ENCODE measurements at regions not wholly inside any gene's neighbourhood (a gene's known extent, or its start where the extent isn't known, plus 50 kb on each side); places are given as distances from the start of the nearest gene placed in this dataset.

GRCh38 chr13:29924482-29925350 lies 74.3 kb upstream of the UBL3 start:
- TF ChIP-seq EP300 (IDR thresholded peaks at IDR 0.05; ENCODE audit: low read depth) (no peak), CTCF (IDR thresholded peaks at IDR 0.05) (no peak), POLR2AphosphoS5 (IDR thresholded peaks at IDR 0.05) (no peak), POLR2A (IDR thresholded peaks at IDR 0.05) (no peak)
- Histone ChIP-seq H3K36me3 (no peaks in the 10 kb centered on the region), H3K27ac (peak overlapping the region; percentile 85 to 89 (median 88)), H3K9me3 (no peaks in the 10 kb centered on the region), H3K4me1 (peaks cover 38 to 46% (median 40%) of the 10 kb centered on the region in 4 donors), H3K4me3 (no peak overlapping the region), H3K27me3 (no peaks in the 10 kb centered on the region)
- intact Hi-C loops (cut with DNase I; ENCODE audit: low total_unique reads) (loop anchor here (10.0 kb wide), 1 partner anchor 190 kb away; no protein-coding TSS in a partner anchor), in situ Hi-C loops (cut with MboI; ENCODE audit: low pct_ligation_motif_present in 1 of 4, low pct_unique_long_range_greater_than_20kb in 1 of 4, low sequenced_read_pairs in 3 of 4) (loop anchor here in 2 of 4 donors (5.0 to 25.0 kb wide), 3 partner anchors 137 to 190 kb away; no protein-coding TSS in a partner anchor)
- DNase-seq = no peak
- 40 to 86% methylated on average over 1 to 12 of the region's 12 CpGs for WGBS, 2 donors (ENCODE audit: low coverage in 1 of 2)

GRCh38 chr13:29923554-29924481 lies 73.4 kb upstream of the UBL3 start:
- peak; percentile 91 for DNase-seq
- no peaks in the 10 kb centered on the region for H3K27me3 ChIP-seq
- H3K36me3 ChIP-seq = no peaks in the 10 kb centered on the region
- peak; percentile 9 for TF ChIP-seq POLR2A (IDR thresholded peaks at IDR 0.05)
- TF ChIP-seq POLR2AphosphoS5 (IDR thresholded peaks at IDR 0.05) = peak; percentile 37 to 78 (median 59)
- peak; percentile 80 to 95 (median 84) for TF ChIP-seq CTCF (IDR thresholded peaks at IDR 0.05)
- TF ChIP-seq EP300 (IDR thresholded peaks at IDR 0.05; ENCODE audit: low read depth) = no peak
- no peaks in the 10 kb centered on the region for H3K9me3 ChIP-seq
- 0 to 34% methylated on average over 2 to 12 of the region's 12 CpGs for WGBS, 2 donors (ENCODE audit: low coverage in 1 of 2)
- in situ Hi-C loops (cut with MboI; ENCODE audit: low pct_ligation_motif_present in 1 of 4, low pct_unique_long_range_greater_than_20kb in 1 of 4, low sequenced_read_pairs in 3 of 4) (loop anchor here in 2 of 4 donors (5.0 to 25.0 kb wide), 3 partner anchors 137 to 191 kb away; no protein-coding TSS in a partner anchor), intact Hi-C loops (cut with DNase I; ENCODE audit: low total_unique reads) (loop anchor here (10.0 kb wide), 1 partner anchor 191 kb away; no protein-coding TSS in a partner anchor)
- H3K4me3 ChIP-seq = no peak overlapping the region
- H3K4me1 ChIP-seq = peaks cover 38 to 48% (median 41%) of the 10 kb centered on the region in 4 donors
- H3K27ac ChIP-seq = peak overlapping the region; percentile 85 to 89 (median 88)

GRCh38 chr13:29922896-29923295 lies 72.5 kb upstream of the UBL3 start:
- in situ Hi-C loops (cut with MboI; ENCODE audit: low pct_ligation_motif_present in 1 of 4, low pct_unique_long_range_greater_than_20kb in 1 of 4, low sequenced_read_pairs in 3 of 4) = loop anchor here in 2 of 4 donors (5.0 to 25.0 kb wide), 3 partner anchors 136 to 192 kb away; no protein-coding TSS in a partner anchor
- Histone ChIP-seq H3K4me3 (no peak overlapping the region), H3K9me3 (no peaks in the 10 kb centered on the region), H3K27ac (peak overlapping the region; percentile 85 to 89 (median 88)), H3K4me1 (peaks cover 38 to 48% (median 41%) of the 10 kb centered on the region in 4 donors), H3K27me3 (no peaks in the 10 kb centered on the region), H3K36me3 (no peaks in the 10 kb centered on the region)
- 75 to 95% methylated on average over 1 to 3 of the region's 3 CpGs for WGBS, 2 donors (ENCODE audit: low coverage in 1 of 2)
- no peak for DNase-seq
- TF ChIP-seq EP300 (IDR thresholded peaks at IDR 0.05; ENCODE audit: low read depth) (no peak), POLR2AphosphoS5 (IDR thresholded peaks at IDR 0.05) (no peak), CTCF (IDR thresholded peaks at IDR 0.05) (no peak), POLR2A (IDR thresholded peaks at IDR 0.05) (no peak)
- intact Hi-C loops (cut with DNase I; ENCODE audit: low total_unique reads) = loop anchor here (10.0 kb wide), 1 partner anchor 192 kb away; no protein-coding TSS in a partner anchor

All from transverse colon (tissue), 4 donors.